Sigmoid colon (tissue), 4 donors: ENCODE measurements at regions not wholly inside any gene's neighbourhood (a gene's known extent, or its start where the extent isn't known, plus 50 kb on each side); places are given as distances from the start of the nearest gene placed in this dataset.

Experiments used
- EP300 ChIP-seq, 4 donors: sonication (generic); formaldehyde crosslinking; IDR thresholded peaks; one replicate each; pipeline ENCODE4 v1.6.1; 2017; ENCODE audit warnings: antibody characterized with exemption in 4 of 4
- POLR2A ChIP-seq, 2 donors: fragments of 450-650 bp; IDR thresholded peaks; one replicate each; pipeline ENCODE4 v1.6.1; 2016; ENCODE audit warnings: antibody characterized with exemption in 2 of 2, mild to moderate bottlenecking in 2 of 2, moderate library complexity in 2 of 2
- POLR2AphosphoS5 ChIP-seq, 4 donors: sonication (generic); formaldehyde crosslinking; IDR thresholded peaks; one replicate each; pipeline ENCODE4 v1.6.1; 2017; ENCODE audit warnings: antibody characterized with exemption in 4 of 4
- TF ChIP-seq, protein P1 (sequence below), 4 experiments: fragments of 450-650 bp in 3 of 4; fragments of 200-600 bp in 1 of 4; IDR thresholded peaks; one replicate each; pipeline ENCODE4 v1.5.1; 2016 to 2019; ENCODE audit warnings: antibody characterized with exemption in 4 of 4, mild to moderate bottlenecking in 3 of 4, moderate library complexity in 2 of 4

GRCh38 chr1:4172644-4173599, 272.9 kb upstream of the C1orf174 start:
- TF ChIP-seq, protein P1, sequence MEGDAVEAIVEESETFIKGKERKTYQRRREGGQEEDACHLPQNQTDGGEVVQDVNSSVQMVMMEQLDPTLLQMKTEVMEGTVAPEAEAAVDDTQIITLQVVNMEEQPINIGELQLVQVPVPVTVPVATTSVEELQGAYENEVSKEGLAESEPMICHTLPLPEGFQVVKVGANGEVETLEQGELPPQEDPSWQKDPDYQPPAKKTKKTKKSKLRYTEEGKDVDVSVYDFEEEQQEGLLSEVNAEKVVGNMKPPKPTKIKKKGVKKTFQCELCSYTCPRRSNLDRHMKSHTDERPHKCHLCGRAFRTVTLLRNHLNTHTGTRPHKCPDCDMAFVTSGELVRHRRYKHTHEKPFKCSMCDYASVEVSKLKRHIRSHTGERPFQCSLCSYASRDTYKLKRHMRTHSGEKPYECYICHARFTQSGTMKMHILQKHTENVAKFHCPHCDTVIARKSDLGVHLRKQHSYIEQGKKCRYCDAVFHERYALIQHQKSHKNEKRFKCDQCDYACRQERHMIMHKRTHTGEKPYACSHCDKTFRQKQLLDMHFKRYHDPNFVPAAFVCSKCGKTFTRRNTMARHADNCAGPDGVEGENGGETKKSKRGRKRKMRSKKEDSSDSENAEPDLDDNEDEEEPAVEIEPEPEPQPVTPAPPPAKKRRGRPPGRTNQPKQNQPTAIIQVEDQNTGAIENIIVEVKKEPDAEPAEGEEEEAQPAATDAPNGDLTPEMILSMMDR (IDR thresholded peaks at IDR 0.05): no peak
- TF ChIP-seq POLR2A (IDR thresholded peaks at IDR 0.05) (no peak), POLR2AphosphoS5 (IDR thresholded peaks at IDR 0.05) (no peak), EP300 (IDR thresholded peaks at IDR 0.05) (no peak)
